ENCODE measurements at regions not wholly inside any gene's neighbourhood (a gene's known extent, or its start where the extent isn't known, plus 50 kb on each side); places are given as distances from the start of the nearest gene placed in this dataset.

DNA sequence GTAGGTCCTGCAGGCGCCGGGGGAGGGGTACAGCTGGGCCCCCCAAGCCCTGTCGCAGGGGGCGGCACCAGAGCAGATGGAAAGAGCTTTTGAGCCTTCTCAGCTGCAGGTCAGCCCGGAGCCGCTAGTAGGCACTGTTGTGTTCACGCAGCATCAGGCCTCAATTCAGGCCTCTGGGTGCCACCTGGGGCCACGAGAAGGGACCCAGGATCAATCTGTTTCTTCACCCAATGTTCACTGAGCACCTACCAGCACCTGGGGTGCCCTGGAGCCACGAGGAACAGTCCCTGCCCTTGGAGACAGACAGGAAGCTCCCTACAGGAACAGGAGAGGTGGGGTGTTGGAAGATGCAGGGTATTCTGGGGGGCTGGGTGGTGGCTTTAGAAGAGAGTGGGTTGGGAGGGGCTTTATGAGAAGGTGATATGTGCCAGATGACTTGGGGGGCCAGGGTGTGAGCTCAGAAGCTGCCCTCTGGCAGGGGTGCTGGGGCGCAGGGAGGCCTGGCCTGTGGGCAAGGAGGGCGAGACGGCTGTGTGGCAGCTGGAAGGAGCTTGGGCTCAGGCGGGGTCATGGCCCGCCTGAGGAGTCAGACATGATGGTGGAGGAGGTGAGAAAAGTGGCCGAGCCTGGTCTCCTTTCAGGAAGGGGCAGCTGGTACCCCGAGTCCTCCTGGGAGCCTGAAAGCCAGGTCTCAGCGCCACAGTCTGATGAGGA, 121.9 kb upstream of the GSE1 start (continued):
- TF ChIP-seq ZNF841 (CRISPR knock-in tag; IDR thresholded peaks at IDR 0.05; ENCODE audit: borderline replicate concordance) (no peak), POLR2AphosphoS2 (IDR thresholded peaks at IDR 0.05; ENCODE audit: low read depth, low read length) (no peak), ZNF784 (CRISPR knock-in tag; IDR thresholded peaks at IDR 0.05; ENCODE audit: borderline replicate concordance) (peak; percentile 87; the same call in 1 of the 2 replicates), ZSCAN5A (CRISPR knock-in tag; IDR thresholded peaks at IDR 0.05; ENCODE audit: borderline replicate concordance) (no peak), PRDM10 (CRISPR knock-in tag; IDR thresholded peaks at IDR 0.05; ENCODE audit: low read depth) (no peak)
- TF ChIP-seq, protein P1, sequence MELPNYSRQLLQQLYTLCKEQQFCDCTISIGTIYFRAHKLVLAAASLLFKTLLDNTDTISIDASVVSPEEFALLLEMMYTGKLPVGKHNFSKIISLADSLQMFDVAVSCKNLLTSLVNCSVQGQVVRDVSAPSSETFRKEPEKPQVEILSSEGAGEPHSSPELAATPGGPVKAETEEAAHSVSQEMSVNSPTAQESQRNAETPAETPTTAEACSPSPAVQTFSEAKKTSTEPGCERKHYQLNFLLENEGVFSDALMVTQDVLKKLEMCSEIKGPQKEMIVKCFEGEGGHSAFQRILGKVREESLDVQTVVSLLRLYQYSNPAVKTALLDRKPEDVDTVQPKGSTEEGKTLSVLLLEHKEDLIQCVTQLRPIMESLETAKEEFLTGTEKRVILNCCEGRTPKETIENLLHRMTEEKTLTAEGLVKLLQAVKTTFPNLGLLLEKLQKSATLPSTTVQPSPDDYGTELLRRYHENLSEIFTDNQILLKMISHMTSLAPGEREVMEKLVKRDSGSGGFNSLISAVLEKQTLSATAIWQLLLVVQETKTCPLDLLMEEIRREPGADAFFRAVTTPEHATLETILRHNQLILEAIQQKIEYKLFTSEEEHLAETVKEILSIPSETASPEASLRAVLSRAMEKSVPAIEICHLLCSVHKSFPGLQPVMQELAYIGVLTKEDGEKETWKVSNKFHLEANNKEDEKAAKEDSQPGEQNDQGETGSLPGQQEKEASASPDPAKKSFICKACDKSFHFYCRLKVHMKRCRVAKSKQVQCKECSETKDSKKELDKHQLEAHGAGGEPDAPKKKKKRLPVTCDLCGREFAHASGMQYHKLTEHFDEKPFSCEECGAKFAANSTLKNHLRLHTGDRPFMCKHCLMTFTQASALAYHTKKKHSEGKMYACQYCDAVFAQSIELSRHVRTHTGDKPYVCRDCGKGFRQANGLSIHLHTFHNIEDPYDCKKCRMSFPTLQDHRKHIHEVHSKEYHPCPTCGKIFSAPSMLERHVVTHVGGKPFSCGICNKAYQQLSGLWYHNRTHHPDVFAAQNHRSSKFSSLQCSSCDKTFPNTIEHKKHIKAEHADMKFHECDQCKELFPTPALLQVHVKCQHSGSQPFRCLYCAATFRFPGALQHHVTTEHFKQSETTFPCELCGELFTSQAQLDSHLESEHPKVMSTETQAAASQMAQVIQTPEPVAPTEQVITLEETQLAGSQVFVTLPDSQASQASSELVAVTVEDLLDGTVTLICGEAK (IDR thresholded peaks at IDR 0.05) = no peak
- TF ChIP-seq, protein P1 (CRISPR knock-in tag; IDR thresholded peaks at IDR 0.05) = no peak
